Trophoblast cell (in vitro differentiated cells and primary cell): ENCODE measurements at regions not wholly inside any gene's neighbourhood (a gene's known extent, or its start where the extent isn't known, plus 50 kb on each side); places are given as distances from the start of the nearest gene placed in this dataset.

ENCODE experiments used
- DNase-seq, 2 donors: peaks; one replicate each; pipeline ENCODE4 v3.0.0-alpha.2; 2016
- H2AFZ ChIP-seq: 2 replicates; pipeline ENCODE4 v1.6.1; 2013; ENCODE audit warnings: low read length, moderate library complexity, mild to moderate bottlenecking; ENCODE audit not compliant: insufficient read depth, poor library complexity
- H2AK5ac ChIP-seq: 2 replicates; pipeline ENCODE4 v1.6.1; 2013; ENCODE audit warnings: mild to moderate bottlenecking, low read length
- H2BK120ac ChIP-seq: 2 replicates; pipeline ENCODE4 v1.6.1; 2013; ENCODE audit warnings: low read length, mild to moderate bottlenecking, moderate library complexity; ENCODE audit not compliant: insufficient read depth, poor library complexity
- H2BK12ac ChIP-seq: 2 replicates; pipeline ENCODE4 v1.6.1; 2013; ENCODE audit warnings: mild to moderate bottlenecking, low read length, moderate library complexity
- H2BK5ac ChIP-seq: 2 replicates; pipeline ENCODE4 v1.6.1; 2013; ENCODE audit warnings: low read length, low read depth, moderate library complexity, mild to moderate bottlenecking; ENCODE audit not compliant: poor library complexity
- H3K14ac ChIP-seq: 2 replicates; pipeline ENCODE4 v1.6.1; 2013; ENCODE audit warnings: mild to moderate bottlenecking, low read length
- H3K18ac ChIP-seq: 2 replicates; pipeline ENCODE4 v1.6.1; 2013; ENCODE audit warnings: mild to moderate bottlenecking, low read length
- H3K23ac ChIP-seq: 2 replicates; pipeline ENCODE4 v1.6.1; 2013; ENCODE audit warnings: low read length
- H3K27ac ChIP-seq: 2 replicates; pipeline ENCODE4 v1.5.1; 2013; ENCODE audit warnings: low read depth, mild to moderate bottlenecking, inconsistent platforms, low read length, moderate library complexity
- H3K27me3 ChIP-seq: 2 replicates; pipeline ENCODE4 v1.6.1; 2013; ENCODE audit warnings: inconsistent platforms, mild to moderate bottlenecking, low read length, moderate library complexity; ENCODE audit not compliant: insufficient read depth
- H3K36me3 ChIP-seq, 2 experiments: 1 replicate in 1 of 2; 2 replicates in 1 of 2; pipeline ENCODE4 v1.6.1; 2013; ENCODE audit warnings: low read length in 2 of 2, mild to moderate bottlenecking in 2 of 2, moderate library complexity in 1 of 2; ENCODE audit not compliant: insufficient read depth in 2 of 2, control insufficient read depth in 1 of 2
- H3K4ac ChIP-seq: 2 replicates; pipeline ENCODE4 v1.6.1; 2013; ENCODE audit warnings: low read depth, mild to moderate bottlenecking, low read length, moderate library complexity
- H3K4me1 ChIP-seq, 2 experiments: 1 replicate in 1 of 2; 2 replicates in 1 of 2; pipeline ENCODE4 v1.6.1; 2013; ENCODE audit warnings: low read length in 2 of 2, mild to moderate bottlenecking in 2 of 2, moderate library complexity in 1 of 2; ENCODE audit not compliant: insufficient read depth in 2 of 2, control insufficient read depth in 1 of 2
- H3K4me2 ChIP-seq: 2 replicates; pipeline ENCODE4 v1.6.1; 2013; ENCODE audit warnings: inconsistent platforms, mild to moderate bottlenecking, low read length, moderate library complexity
- H3K4me3 ChIP-seq: 2 replicates; pipeline ENCODE4 v1.5.1; 2013; ENCODE audit warnings: mild to moderate bottlenecking, low read depth, low read length, inconsistent platforms
- H3K79me1 ChIP-seq: one replicate; pipeline ENCODE4 v1.6.1; 2013; ENCODE audit warnings: low read length
- H3K79me2 ChIP-seq: 2 replicates; pipeline ENCODE4 v1.6.1; 2013; ENCODE audit warnings: low read length, mild to moderate bottlenecking; ENCODE audit not compliant: control insufficient read depth, insufficient read depth, poor library complexity
- H3K9ac ChIP-seq: 2 replicates; pipeline ENCODE4 v1.6.1; 2013; ENCODE audit warnings: mild to moderate bottlenecking, low read length
- H3K9me3 ChIP-seq: 2 replicates; pipeline ENCODE4 v1.6.1; 2013; ENCODE audit warnings: low read depth, mild to moderate bottlenecking, control low read depth, inconsistent platforms, low read length; ENCODE audit not compliant: insufficient read depth
- H4K12ac ChIP-seq: 2 replicates; pipeline ENCODE4 v1.6.1; 2013; ENCODE audit warnings: low read depth, mild to moderate bottlenecking, low read length, moderate library complexity
- H4K8ac ChIP-seq: 2 replicates; pipeline ENCODE4 v1.6.1; 2013; ENCODE audit warnings: low read depth, mild to moderate bottlenecking, low read length, moderate library complexity
- H4K91ac ChIP-seq: one replicate; pipeline ENCODE4 v1.6.1; 2013; ENCODE audit warnings: low read depth, mild to moderate bottlenecking, low read length, moderate library complexity
- WGBS: extraction: QIAGEN DNeasy Blood & Tissue Kit; methylation state at CpG from one replicate; pipeline ENCODE4 v1.1.7; 2013; ENCODE audit warnings: missing lambda C conversion rate; ENCODE audit not compliant: insufficient read length, insufficient coverage; ENCODE audit errors: extremely low coverage; 5-methylcytosine and 5-hydroxymethylcytosine counted together

DNA sequence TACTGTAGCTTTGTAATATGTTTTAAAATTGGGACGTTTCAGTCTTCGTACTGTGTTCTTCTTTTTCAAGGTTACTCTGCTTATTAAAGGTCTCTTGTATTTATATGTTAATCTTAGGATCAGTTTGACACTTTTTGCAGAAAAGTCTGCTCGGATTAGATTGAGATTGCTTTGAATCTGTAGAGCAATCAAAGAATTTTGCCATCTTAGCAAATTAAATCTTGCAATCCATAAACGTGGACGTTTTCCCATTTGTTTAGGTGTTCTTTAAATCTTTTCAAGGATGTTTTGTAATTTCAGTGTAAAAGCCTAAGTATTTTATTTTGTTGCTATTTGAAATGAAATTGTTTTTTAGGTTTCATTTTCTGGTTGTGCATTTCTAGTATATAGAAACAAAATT is 78.0 kb upstream of the GTSF1L start:
- no peak overlapping the region for H4K91ac ChIP-seq
- H3K27ac ChIP-seq: no peak overlapping the region
- no peak overlapping the region for H3K23ac ChIP-seq
- no peak overlapping the region for H4K8ac ChIP-seq
- H4K12ac ChIP-seq: no peak overlapping the region
- H3K4me3 ChIP-seq: no peak overlapping the region
- no CpG with 5 or more reads among the region's 5 CpGs for WGBS
- H3K4me2 ChIP-seq: no peak overlapping the region
- DNase-seq: no peak
- H3K27me3 ChIP-seq: no peaks in the 10 kb centered on the region
- H2AFZ ChIP-seq: no peak overlapping the region
- peaks cover 0 to 2% of the 10 kb centered on the region in 2 experiments for H3K36me3 ChIP-seq
- no peak overlapping the region for H2BK12ac ChIP-seq
- H3K4me1 ChIP-seq: no peaks in the 10 kb centered on the region
- no peaks in the 10 kb centered on the region for H3K79me1 ChIP-seq
- H3K14ac ChIP-seq: no peak overlapping the region
- no peak overlapping the region for H2BK5ac ChIP-seq
- no peak overlapping the region for H3K4ac ChIP-seq
- H2BK120ac ChIP-seq: no peak overlapping the region
- H2AK5ac ChIP-seq: no peak overlapping the region
- no peak overlapping the region for H3K9ac ChIP-seq
- H3K18ac ChIP-seq: no peak overlapping the region
- no peaks in the 10 kb centered on the region for H3K79me2 ChIP-seq
- H3K9me3 ChIP-seq: peaks cover 5% of the 10 kb centered on the region

DNA sequence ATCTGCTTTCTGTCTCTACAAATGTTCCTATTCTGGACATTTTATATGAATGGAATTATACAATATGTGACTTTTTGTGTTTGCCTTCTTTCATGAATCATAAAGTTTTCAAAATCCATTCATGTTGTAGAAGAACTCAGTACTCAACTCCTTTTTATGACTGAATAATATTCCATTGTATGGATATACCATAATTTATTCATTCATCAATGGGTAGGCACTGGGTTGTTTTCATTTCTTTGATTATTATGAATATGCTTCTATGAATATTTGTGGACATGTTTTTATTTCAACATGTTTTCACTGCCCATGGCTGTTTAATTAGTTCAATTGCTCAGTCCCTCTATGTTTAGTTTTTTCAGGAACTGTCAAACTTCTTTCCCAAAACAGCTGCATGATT is 76.5 kb upstream of the GTSF1L start:
- H2AK5ac ChIP-seq: no peak overlapping the region
- no peak overlapping the region for H3K18ac ChIP-seq
- H3K79me1 ChIP-seq: no peaks in the 10 kb centered on the region
- no peaks in the 10 kb centered on the region for H3K79me2 ChIP-seq
- H2BK5ac ChIP-seq: no peak overlapping the region
- H2AFZ ChIP-seq: no peak overlapping the region
- no peak overlapping the region for H2BK12ac ChIP-seq
- no peak overlapping the region for H3K23ac ChIP-seq
- H3K4me2 ChIP-seq: no peak overlapping the region
- H3K4ac ChIP-seq: no peak overlapping the region
- no peak overlapping the region for H3K9ac ChIP-seq
- no peak overlapping the region for H4K8ac ChIP-seq
- peaks cover 3% of the 10 kb centered on the region for H3K9me3 ChIP-seq
- no peak overlapping the region for H3K14ac ChIP-seq
- H3K4me3 ChIP-seq: no peak overlapping the region
- H4K91ac ChIP-seq: no peak overlapping the region
- H4K12ac ChIP-seq: no peak overlapping the region
- peaks cover 0 to 2% of the 10 kb centered on the region in 2 experiments for H3K36me3 ChIP-seq
- no peak overlapping the region for H3K27ac ChIP-seq
- no peaks in the 10 kb centered on the region for H3K27me3 ChIP-seq
- H3K4me1 ChIP-seq: no peaks in the 10 kb centered on the region
- H2BK120ac ChIP-seq: no peak overlapping the region
- no peak for DNase-seq

- Histone ChIP-seq H3K14ac (no peak overlapping the region), H3K36me3 (peaks cover 0 to 2% of the 10 kb centered on the region in 2 experiments), H3K79me2 (no peaks in the 10 kb centered on the region), H4K8ac (no peak overlapping the region), H3K4me2 (no peak overlapping the region), H2AK5ac (no peak overlapping the region), H3K23ac (no peak overlapping the region), H2AFZ (no peak overlapping the region), H3K4me1 (no peaks in the 10 kb centered on the region), H3K27ac (no peak overlapping the region), H4K12ac (no peak overlapping the region), H3K9me3 (peaks cover 3% of the 10 kb centered on the region), H4K91ac (no peak overlapping the region), H2BK120ac (no peak overlapping the region), H2BK5ac (no peak overlapping the region), H3K27me3 (no peaks in the 10 kb centered on the region), H3K79me1 (no peaks in the 10 kb centered on the region), H3K4me3 (no peak overlapping the region), H3K18ac (no peak overlapping the region), H2BK12ac (no peak overlapping the region), H3K4ac (no peak overlapping the region), H3K9ac (no peak overlapping the region)
- no CpG with 5 or more reads among the region's 6 CpGs for WGBS
- no peak for DNase-seq
Measured at GRCh38 chr20:43800186-43800585, 73.4 kb upstream of the GTSF1L start.

DNA sequence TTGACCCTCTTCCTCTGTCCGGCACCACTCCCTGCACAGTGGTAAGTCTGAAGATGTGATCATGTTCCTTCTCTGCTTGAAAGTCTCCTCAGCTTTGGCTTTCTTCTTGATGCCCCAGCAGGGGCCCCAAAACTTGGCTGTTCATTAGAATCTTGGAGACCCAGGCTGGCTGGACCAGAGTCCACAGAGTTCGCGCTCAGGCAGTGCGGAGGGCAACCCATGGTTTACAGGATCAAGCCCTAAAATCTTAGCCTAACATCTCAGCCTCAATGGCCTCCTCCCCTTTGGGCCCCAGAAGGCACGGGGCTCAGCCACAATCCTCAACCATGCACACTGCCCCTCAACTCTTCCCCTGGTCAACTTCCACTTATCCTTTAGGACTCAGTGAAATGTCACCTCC is 72.9 kb upstream of the GTSF1L start:
- Histone ChIP-seq H3K18ac (no peak overlapping the region), H2AFZ (no peak overlapping the region), H3K4me1 (no peaks in the 10 kb centered on the region), H4K91ac (no peak overlapping the region), H3K9me3 (peaks cover 3% of the 10 kb centered on the region), H3K9ac (no peak overlapping the region), H3K4ac (no peak overlapping the region), H3K79me1 (no peaks in the 10 kb centered on the region), H3K4me3 (no peak overlapping the region), H2BK5ac (no peak overlapping the region), H3K14ac (no peak overlapping the region), H3K23ac (no peak overlapping the region), H3K27ac (no peak overlapping the region), H3K4me2 (no peak overlapping the region), H2AK5ac (no peak overlapping the region), H3K79me2 (no peaks in the 10 kb centered on the region), H4K8ac (no peak overlapping the region), H3K36me3 (peaks cover 0 to 2% of the 10 kb centered on the region in 2 experiments), H2BK12ac (no peak overlapping the region), H2BK120ac (no peak overlapping the region), H3K27me3 (no peaks in the 10 kb centered on the region), H4K12ac (no peak overlapping the region)
- no peak for DNase-seq
- WGBS: no CpG with 5 or more reads among the region's 5 CpGs
